ENCODE measurements at regions not wholly inside any gene's neighbourhood (a gene's known extent, or its start where the extent isn't known, plus 50 kb on each side); places are given as distances from the start of the nearest gene placed in this dataset.

- Histone ChIP-seq H3K9me3 (replicated peaks in 1 of 2; ENCODE audit: control insufficient read depth in 2 of 2, insufficient read depth in 1 of 2, low read depth in 1 of 2, low read length in 2 of 2) (peaks cover 0 to 3% of the 10 kb centered on the region in 2 donors), H4K8ac (ENCODE audit: low read depth, low read length) (no peak overlapping the region), H3K27me3 (ENCODE audit: control insufficient read depth in 3 of 3, insufficient read depth in 3 of 3, low read depth in 1 of 3, low read length in 3 of 3) (no peaks in the 10 kb centered on the region), H3K23ac (ENCODE audit: low read depth, low read length, poor library complexity) (no peak overlapping the region), H3K9ac (ENCODE audit: low read depth, low read length, poor library complexity) (no peak overlapping the region), H3K4me2 (ENCODE audit: insufficient read depth, low read length, poor library complexity, severe bottlenecking) (no peak overlapping the region), H3K79me1 (ENCODE audit: low read depth, low read length) (no peaks in the 10 kb centered on the region), H3K36me3 (replicated peaks in 1 of 2; ENCODE audit: control insufficient read depth in 2 of 2, insufficient read depth in 2 of 2, low read length in 2 of 2) (no peaks in the 10 kb centered on the region), H2AK5ac (ENCODE audit: low read depth, low read length) (no peak overlapping the region), H2BK15ac (ENCODE audit: low read length) (no peak overlapping the region), H3K4me3 (ENCODE audit: low read length in 2 of 2) (no peak overlapping the region), H3K4ac (ENCODE audit: low read length) (no peak overlapping the region), H4K91ac (ENCODE audit: low read depth, low read length, poor library complexity) (no peak overlapping the region), H3K14ac (ENCODE audit: low read length) (no peak overlapping the region), H3K18ac (ENCODE audit: low read length) (no peak overlapping the region), H2BK120ac (ENCODE audit: low read depth, low read length) (no peak overlapping the region), H2BK12ac (ENCODE audit: low read length) (no peak overlapping the region), H3K27ac (replicated peaks; ENCODE audit: low read length) (no peak overlapping the region), H3K4me1 (ENCODE audit: control insufficient read depth in 2 of 2, insufficient read depth in 1 of 2, low read depth in 1 of 2, low read length in 2 of 2) (no peaks in the 10 kb centered on the region), H2BK5ac (ENCODE audit: low read length) (no peak overlapping the region), H2AFZ (ENCODE audit: low read length) (no peak overlapping the region)
- DNase-seq (ENCODE audit: low spot score), result no peak
Observed at GRCh38 chr5:120326651-120327050, 137.4 kb upstream of the PRR16 start.

- Histone ChIP-seq H2AK5ac (ENCODE audit: low read depth, low read length) (no peak overlapping the region), H3K9me3 (replicated peaks in 1 of 2; ENCODE audit: control insufficient read depth in 2 of 2, insufficient read depth in 1 of 2, low read depth in 1 of 2, low read length in 2 of 2) (peaks cover 0 to 3% of the 10 kb centered on the region in 2 donors), H3K36me3 (replicated peaks in 1 of 2; ENCODE audit: control insufficient read depth in 2 of 2, insufficient read depth in 2 of 2, low read length in 2 of 2) (no peaks in the 10 kb centered on the region), H3K27ac (replicated peaks; ENCODE audit: low read length) (no peak overlapping the region), H3K14ac (ENCODE audit: low read length) (no peak overlapping the region), H4K91ac (ENCODE audit: low read depth, low read length, poor library complexity) (no peak overlapping the region), H2BK15ac (ENCODE audit: low read length) (no peak overlapping the region), H3K4me1 (ENCODE audit: control insufficient read depth in 2 of 2, insufficient read depth in 1 of 2, low read depth in 1 of 2, low read length in 2 of 2) (no peaks in the 10 kb centered on the region), H3K9ac (ENCODE audit: low read depth, low read length, poor library complexity) (no peak overlapping the region), H3K27me3 (ENCODE audit: control insufficient read depth in 3 of 3, insufficient read depth in 3 of 3, low read depth in 1 of 3, low read length in 3 of 3) (no peaks in the 10 kb centered on the region), H3K4ac (ENCODE audit: low read length) (no peak overlapping the region), H2BK5ac (ENCODE audit: low read length) (no peak overlapping the region), H2AFZ (ENCODE audit: low read length) (no peak overlapping the region), H3K4me2 (ENCODE audit: insufficient read depth, low read length, poor library complexity, severe bottlenecking) (no peak overlapping the region), H2BK120ac (ENCODE audit: low read depth, low read length) (no peak overlapping the region), H4K8ac (ENCODE audit: low read depth, low read length) (no peak overlapping the region), H3K4me3 (ENCODE audit: low read length in 2 of 2) (no peak overlapping the region), H3K18ac (ENCODE audit: low read length) (no peak overlapping the region), H2BK12ac (ENCODE audit: low read length) (no peak overlapping the region), H3K23ac (ENCODE audit: low read depth, low read length, poor library complexity) (no peak overlapping the region), H3K79me1 (ENCODE audit: low read depth, low read length) (no peaks in the 10 kb centered on the region)
- WGBS, 2 donors (ENCODE audit: extremely low coverage in 2 of 2, insufficient read length in 2 of 2, insufficient replicate concordance in 1 of 2), result no CpG with 5 or more reads among the region's 2 CpGs
- DNase-seq (ENCODE audit: low spot score), result no peak
Observed at GRCh38 chr5:120327180-120327579, 136.9 kb upstream of the PRR16 start.

GRCh38 chr5:120329095-120329494 is 135.0 kb upstream of the PRR16 start:
- no CpG with 5 or more reads among the region's 2 CpGs for WGBS, 2 donors (ENCODE audit: extremely low coverage in 2 of 2, insufficient read length in 2 of 2, insufficient replicate concordance in 1 of 2)
- H2BK12ac ChIP-seq (ENCODE audit: low read length), result no peak overlapping the region
- H4K91ac ChIP-seq (ENCODE audit: low read depth, low read length, poor library complexity), result no peak overlapping the region
- H2BK5ac ChIP-seq (ENCODE audit: low read length), result no peak overlapping the region
- no peak overlapping the region for H3K9ac ChIP-seq (ENCODE audit: low read depth, low read length, poor library complexity)
- no peak overlapping the region for H2AFZ ChIP-seq (ENCODE audit: low read length)
- H2BK15ac ChIP-seq (ENCODE audit: low read length), result no peak overlapping the region
- H3K18ac ChIP-seq (ENCODE audit: low read length), result no peak overlapping the region
- H3K23ac ChIP-seq (ENCODE audit: low read depth, low read length, poor library complexity), result no peak overlapping the region
- H3K9me3 ChIP-seq (replicated peaks in 1 of 2; ENCODE audit: control insufficient read depth in 2 of 2, insufficient read depth in 1 of 2, low read depth in 1 of 2, low read length in 2 of 2), result peaks cover 0 to 3% of the 10 kb centered on the region in 2 donors
- no peak overlapping the region for H3K27ac ChIP-seq (replicated peaks; ENCODE audit: low read length)
- no peak overlapping the region for H2BK120ac ChIP-seq (ENCODE audit: low read depth, low read length)
- no peak for DNase-seq (ENCODE audit: low spot score)
- H3K79me1 ChIP-seq (ENCODE audit: low read depth, low read length), result no peaks in the 10 kb centered on the region
- no peak overlapping the region for H4K8ac ChIP-seq (ENCODE audit: low read depth, low read length)
- H3K4me1 ChIP-seq (ENCODE audit: control insufficient read depth in 2 of 2, insufficient read depth in 1 of 2, low read depth in 1 of 2, low read length in 2 of 2), result no peaks in the 10 kb centered on the region
- no peak overlapping the region for H3K4me3 ChIP-seq (ENCODE audit: low read length in 2 of 2)
- no peak overlapping the region for H3K14ac ChIP-seq (ENCODE audit: low read length)
- no peak overlapping the region for H3K4me2 ChIP-seq (ENCODE audit: insufficient read depth, low read length, poor library complexity, severe bottlenecking)
- H3K27me3 ChIP-seq (ENCODE audit: control insufficient read depth in 3 of 3, insufficient read depth in 3 of 3, low read depth in 1 of 3, low read length in 3 of 3), result no peaks in the 10 kb centered on the region
- H3K36me3 ChIP-seq (replicated peaks in 1 of 2; ENCODE audit: control insufficient read depth in 2 of 2, insufficient read depth in 2 of 2, low read length in 2 of 2), result no peaks in the 10 kb centered on the region
- H3K4ac ChIP-seq (ENCODE audit: low read length), result no peak overlapping the region
- no peak overlapping the region for H2AK5ac ChIP-seq (ENCODE audit: low read depth, low read length)

GRCh38 chr5:120330558-120330957 is 133.5 kb upstream of the PRR16 start:
- Histone ChIP-seq H4K8ac (ENCODE audit: low read depth, low read length) (no peak overlapping the region), H2BK15ac (ENCODE audit: low read length) (no peak overlapping the region), H3K4me2 (ENCODE audit: insufficient read depth, low read length, poor library complexity, severe bottlenecking) (no peak overlapping the region), H3K27ac (replicated peaks; ENCODE audit: low read length) (no peak overlapping the region), H2BK120ac (ENCODE audit: low read depth, low read length) (no peak overlapping the region), H3K4me3 (ENCODE audit: low read length in 2 of 2) (no peak overlapping the region), H3K27me3 (ENCODE audit: control insufficient read depth in 3 of 3, insufficient read depth in 3 of 3, low read depth in 1 of 3, low read length in 3 of 3) (no peaks in the 10 kb centered on the region), H2AFZ (ENCODE audit: low read length) (no peak overlapping the region), H3K79me1 (ENCODE audit: low read depth, low read length) (no peaks in the 10 kb centered on the region), H3K23ac (ENCODE audit: low read depth, low read length, poor library complexity) (no peak overlapping the region), H2AK5ac (ENCODE audit: low read depth, low read length) (no peak overlapping the region), H3K18ac (ENCODE audit: low read length) (no peak overlapping the region), H4K91ac (ENCODE audit: low read depth, low read length, poor library complexity) (no peak overlapping the region), H3K9ac (ENCODE audit: low read depth, low read length, poor library complexity) (no peak overlapping the region), H3K36me3 (replicated peaks in 1 of 2; ENCODE audit: control insufficient read depth in 2 of 2, insufficient read depth in 2 of 2, low read length in 2 of 2) (no peaks in the 10 kb centered on the region), H3K4me1 (ENCODE audit: control insufficient read depth in 2 of 2, insufficient read depth in 1 of 2, low read depth in 1 of 2, low read length in 2 of 2) (no peaks in the 10 kb centered on the region), H3K14ac (ENCODE audit: low read length) (no peak overlapping the region), H3K9me3 (replicated peaks in 1 of 2; ENCODE audit: control insufficient read depth in 2 of 2, insufficient read depth in 1 of 2, low read depth in 1 of 2, low read length in 2 of 2) (peaks cover 0 to 3% of the 10 kb centered on the region in 2 donors), H2BK12ac (ENCODE audit: low read length) (no peak overlapping the region), H3K4ac (ENCODE audit: low read length) (no peak overlapping the region), H2BK5ac (ENCODE audit: low read length) (no peak overlapping the region)
- DNase-seq (ENCODE audit: low spot score), result no peak
- no CpG with 5 or more reads among the region's 1 CpG for WGBS, 2 donors (ENCODE audit: extremely low coverage in 2 of 2, insufficient read length in 2 of 2, insufficient replicate concordance in 1 of 2)

Measured in neuronal stem cell (in vitro differentiated cells).